GM19043 (cell line): ENCODE measurements at regions not wholly inside any gene's neighbourhood (a gene's known extent, or its start where the extent isn't known, plus 50 kb on each side); places are given as distances from the start of the nearest gene placed in this dataset.

Source experiments
- ATAC-seq: cut with Tn5 transposase; IDR thresholded peaks from one replicate; pipeline ENCODE4 v1.9.1; 2021; ENCODE audit warnings: low read depth; ENCODE audit not compliant: unreplicated experiment

DNA sequence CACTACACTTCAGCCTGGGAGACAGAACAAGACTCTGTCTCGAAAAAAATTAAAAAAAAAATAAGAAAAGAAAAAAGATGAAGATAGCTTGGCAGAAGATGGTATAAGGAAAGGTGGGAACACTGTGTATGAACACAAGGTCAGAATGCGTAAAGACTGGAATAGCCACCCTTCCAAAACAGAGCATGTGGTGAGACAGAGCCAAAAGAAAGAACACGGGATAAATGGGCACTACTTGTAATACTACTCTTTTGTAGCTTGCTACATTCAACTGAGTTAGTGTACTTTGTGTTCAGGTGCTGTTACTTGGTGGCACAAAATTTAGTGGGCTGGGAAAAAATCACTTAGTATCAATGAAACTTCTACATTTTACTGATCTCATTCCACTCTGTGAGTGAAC, 628.6 kb upstream of the KIRREL3 start:
- no peak for ATAC-seq

DNA sequence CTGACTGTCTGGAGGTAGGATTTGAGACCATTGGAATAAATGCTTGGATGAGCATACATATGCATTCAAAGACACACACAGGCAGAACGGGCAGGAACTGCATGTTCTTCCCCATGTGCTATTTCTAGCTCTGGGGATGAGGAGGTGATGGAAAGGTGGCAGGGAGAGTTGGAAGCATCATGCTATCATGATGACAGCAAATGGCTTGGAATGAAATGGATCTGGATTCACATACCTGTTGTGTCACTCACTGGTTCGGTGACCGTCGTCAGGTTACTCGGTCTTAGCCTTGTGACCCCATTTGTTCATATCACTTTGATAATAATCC, 627.9 kb upstream of the KIRREL3 start:
- ATAC-seq = no peak

DNA sequence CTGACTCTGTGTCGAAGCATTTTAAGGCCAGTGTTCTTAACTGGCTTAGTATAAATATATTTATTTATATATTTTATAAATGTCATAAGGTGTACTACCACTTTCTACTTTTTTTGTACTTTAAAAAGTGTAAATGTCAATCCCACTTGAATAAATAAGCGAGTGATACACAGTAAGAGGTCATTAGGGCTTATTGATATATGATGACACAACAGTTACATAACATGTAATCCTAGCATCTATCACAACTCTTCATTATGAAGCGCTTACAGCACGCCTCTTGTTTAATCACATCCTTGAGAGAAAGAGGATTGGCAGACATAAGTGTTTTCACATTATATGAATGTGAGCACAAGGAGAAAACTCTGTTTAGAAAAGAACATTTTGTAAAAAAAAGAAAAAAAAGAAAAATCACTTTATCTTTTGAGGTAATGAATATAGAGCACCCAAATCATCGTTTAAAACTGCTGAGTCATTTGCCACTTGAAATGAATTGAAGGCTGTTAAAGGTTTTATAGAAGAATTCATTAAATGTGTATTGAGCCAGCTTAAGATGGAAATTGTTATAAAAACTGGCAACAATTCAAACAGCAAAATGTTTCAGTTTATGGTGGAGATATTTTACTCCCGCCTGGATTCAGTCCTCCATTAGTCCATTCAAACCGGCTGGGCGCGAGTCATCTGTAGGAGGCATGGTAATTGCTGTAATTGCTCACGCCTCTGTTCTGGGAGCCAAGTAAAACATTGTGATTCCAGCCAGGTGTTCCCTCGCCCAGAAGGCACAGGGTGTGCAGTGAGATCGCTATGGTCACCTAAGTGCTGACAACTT, 627.3 kb upstream of the KIRREL3 start:
- no peak for ATAC-seq

DNA sequence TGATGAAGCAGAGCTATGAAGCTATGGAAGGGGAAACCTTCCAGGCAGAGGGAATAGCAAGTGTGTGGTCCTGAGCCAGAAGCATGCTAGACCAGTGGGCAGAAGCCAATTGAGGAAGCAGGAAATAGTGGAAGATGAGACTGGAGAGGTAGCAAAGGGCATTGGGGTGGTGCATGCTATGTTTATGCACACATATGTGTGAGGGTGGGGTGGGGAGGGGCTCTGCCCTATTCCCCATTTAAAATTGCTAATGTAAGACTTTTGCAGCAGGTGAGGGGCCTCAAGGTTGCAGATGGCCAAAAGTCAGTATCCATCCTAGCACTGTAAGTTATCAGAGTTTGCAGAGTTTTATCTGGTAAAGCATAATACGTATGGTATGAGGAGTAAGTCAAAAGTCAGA, 626.6 kb upstream of the KIRREL3 start:
- no peak for ATAC-seq

DNA sequence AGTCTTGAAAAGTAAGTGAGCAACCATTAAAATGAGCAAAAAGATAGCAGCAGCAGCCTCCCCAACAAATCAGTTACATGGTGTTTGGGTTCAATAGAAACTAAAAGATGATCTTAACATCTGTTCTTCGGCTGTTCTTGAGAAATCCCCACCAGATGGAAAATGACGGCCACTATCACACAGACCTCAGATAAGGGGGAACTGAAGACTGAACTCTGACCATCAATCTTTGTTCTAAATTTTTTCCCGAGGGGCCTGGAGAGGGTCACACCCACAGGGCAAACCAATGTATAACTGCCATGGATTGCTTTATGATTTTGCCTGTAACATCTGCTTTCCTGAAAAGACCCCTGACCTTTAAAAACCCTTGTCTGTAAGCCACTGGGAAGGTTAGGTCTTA, 624.8 kb upstream of the KIRREL3 start:
- ATAC-seq = no peak

DNA sequence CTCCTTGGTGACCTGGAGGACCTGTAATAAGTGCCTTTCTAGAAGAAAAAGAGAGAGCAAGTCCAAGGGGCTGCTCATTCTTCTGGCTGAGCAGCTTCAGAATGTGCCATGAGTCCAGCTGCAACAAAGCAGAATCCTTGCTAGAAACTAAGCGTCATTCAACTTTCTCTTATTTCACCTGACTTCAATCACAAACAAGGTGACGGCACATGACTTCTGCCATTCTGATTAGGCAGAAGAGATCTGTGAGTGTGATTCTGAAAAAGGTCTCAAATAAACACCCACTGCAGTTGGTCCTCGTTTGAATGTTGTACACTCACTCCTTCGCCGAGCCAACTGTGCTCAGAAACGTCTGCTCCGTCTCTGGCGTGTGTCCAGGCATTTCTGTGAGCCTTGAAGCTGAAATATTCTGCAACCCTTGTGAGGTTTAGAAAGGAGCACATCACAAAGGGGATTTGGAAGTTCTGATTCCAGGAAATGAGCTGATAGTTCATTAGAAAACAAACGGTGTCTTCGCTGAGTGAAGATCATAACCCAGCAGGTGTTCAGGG, 623.8 kb upstream of the KIRREL3 start:
- no peak for ATAC-seq

DNA sequence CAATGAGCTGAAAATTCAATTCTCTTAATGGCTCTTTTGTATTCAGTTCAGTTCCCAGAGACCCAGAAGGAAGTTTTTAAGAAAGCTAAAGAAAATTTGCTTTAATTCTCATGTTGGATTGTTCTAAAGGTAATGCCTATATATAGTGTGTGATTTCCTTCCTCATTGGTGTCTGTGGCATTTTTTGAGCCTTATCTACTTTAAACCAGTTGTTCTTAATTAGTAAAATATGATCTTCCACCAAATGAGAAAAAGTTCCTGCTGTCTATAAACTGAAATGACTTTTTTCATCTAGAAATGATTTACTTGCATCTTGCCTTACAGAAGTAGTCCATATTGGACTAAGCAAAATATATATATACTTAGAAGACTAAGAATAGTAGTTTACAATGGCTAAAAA, 622.1 kb upstream of the KIRREL3 start:
- no peak for ATAC-seq

DNA sequence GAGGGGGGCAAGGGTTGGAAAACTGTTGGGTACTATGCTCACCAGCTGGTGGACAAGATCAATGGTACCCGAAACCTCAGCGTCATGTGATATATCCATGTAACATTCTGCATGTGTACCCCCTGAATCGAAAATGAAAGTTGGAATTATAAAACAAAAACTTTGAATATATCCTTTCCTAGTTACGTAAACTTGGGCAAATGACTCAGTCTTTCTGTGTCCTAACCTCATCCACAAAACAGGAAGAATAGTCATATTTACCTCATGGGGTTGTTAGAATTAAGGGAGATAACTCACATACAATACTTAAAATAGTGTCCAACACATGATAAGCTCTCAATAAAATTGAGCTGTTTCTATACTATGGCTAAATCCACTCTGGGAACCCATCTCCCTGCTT, 620.1 kb upstream of the KIRREL3 start:
- ATAC-seq = no peak

DNA sequence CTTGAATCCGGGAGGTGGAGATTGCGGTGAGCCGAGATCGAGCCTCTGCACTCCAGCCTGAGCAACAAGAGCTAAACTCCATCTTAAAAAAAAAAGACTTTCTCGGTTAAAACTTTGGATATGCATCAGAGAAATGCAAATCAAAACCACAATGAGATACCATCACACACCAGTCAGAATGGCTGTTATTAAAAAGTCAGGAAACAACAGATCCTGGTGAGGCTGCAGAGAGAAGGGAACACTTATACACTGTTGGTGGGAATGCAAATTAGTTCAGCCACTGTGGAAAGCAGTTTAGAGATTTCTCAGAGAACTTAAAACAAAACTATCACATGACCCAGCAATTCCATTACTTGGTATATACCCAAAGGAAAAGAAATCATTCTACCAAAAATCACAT, 619.4 kb upstream of the KIRREL3 start:
- no peak for ATAC-seq

DNA sequence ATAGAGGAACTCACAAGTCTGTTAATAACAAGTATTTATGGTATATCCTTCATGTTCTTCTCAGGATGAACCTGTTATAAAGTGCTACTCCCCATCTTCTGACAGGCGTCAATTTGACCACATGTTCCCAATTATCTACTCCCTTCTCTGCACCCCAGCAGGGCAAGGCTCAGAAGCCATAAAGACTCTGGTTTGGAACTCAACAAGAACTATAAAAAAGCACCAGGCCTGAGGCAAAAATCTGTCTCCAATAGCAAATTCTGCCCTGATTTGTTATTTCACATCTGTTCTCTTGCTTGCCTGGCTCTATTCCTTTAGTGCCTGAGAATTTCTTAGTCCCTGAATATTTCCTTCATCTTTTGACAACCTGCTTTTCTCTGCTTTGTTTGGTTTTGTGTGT, 618.2 kb upstream of the KIRREL3 start:
- no peak for ATAC-seq

DNA sequence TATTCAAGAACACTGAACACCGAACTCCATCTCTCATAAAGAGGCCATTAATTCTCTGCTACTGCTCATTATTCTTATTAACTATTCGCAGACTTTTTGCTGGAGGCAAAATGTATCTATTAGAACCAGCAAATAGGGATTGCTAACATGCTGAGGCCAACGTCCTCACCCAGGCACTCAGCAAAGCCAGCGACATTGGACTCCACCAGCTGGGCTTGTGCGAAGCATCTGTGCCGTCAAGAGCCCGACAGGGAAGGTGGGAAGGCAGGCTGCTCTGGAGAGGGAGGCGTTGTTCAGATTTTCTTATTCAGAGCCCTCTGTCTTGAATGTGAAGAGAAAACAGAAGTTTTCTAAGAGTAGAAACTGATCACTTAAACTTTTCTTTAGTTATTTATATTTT, 615.6 kb upstream of the KIRREL3 start:
- no peak for ATAC-seq

DNA sequence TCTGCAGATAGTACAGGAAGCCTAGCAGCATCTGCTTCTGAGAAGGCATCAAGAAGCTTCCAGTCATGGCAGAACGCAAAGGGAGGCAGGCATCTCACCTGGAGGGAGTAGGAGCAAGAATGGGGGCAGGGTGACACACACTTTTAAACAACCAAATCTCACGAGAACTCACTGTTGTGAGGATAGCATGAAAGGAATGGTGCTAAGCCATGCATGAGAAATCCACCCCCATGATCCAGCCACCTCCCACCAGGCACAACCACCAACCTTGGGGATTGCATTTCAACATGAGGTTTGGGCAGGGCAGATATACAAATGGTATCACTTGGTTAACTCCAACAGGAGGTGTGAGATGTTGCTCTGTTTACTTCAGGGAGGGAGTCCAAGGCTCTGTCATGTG, 612.0 kb upstream of the KIRREL3 start:
- no peak for ATAC-seq

DNA sequence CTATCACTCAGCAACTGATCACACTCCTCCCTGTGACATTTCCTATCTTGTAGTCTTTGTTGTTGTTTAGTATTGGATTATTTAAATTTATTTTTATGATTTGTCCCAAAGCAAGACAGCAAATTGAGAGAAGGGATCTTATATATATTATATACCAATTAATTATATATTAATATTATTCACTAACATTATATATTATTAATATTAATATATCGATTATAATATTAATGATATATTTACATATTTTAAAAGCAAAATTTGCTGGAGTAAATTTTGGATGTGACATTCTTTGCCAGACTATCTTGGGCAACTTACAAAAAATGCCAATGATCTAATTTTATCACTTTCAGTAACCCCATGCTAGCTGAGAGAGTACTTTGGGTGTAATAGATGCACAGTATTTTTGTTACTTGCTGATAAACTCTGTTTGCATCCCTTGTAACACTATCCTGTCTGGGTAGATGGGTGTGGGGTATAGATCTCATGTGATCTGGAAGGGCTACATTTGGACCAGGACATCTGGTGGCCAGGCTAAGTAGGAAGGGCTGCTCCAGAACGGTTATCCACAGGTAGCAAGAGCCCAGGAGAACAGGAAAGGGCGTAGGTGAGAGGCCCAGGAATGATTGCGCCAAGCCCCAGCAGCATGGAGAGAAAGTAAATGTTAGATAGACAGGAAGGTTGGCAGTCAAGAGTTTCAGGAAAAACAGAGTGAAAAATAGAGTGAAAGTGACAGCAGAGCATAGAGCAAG, 608.6 kb upstream of the KIRREL3 start:
- ATAC-seq = no peak

DNA sequence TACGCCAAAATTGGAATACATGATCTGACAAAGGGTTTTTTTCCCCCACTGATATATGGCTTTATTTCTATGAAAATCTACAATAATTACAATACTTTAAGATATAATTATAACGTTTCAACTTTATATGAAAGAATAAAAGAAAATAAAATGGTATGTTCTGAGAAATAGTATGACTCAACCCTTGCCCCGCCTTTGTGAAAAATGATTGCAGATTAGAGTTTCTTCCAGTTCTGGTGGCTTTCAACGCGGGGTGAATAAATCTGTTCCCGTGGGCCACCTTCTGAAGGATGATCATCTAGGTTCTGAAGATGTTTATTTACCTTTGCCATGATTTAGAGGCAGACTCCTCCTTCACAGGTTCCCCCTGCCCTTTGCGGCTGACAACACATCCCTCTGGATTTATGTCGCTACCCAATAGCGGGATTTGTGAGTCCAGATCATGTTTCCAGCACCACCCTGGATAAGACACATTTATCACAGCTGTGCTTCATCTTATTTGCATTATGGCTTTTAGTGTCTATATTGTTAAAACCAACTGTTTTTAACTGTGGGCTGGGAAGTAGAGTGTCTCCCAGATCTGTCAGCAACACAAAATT, 607.0 kb upstream of the KIRREL3 start:
- ATAC-seq = no peak

DNA sequence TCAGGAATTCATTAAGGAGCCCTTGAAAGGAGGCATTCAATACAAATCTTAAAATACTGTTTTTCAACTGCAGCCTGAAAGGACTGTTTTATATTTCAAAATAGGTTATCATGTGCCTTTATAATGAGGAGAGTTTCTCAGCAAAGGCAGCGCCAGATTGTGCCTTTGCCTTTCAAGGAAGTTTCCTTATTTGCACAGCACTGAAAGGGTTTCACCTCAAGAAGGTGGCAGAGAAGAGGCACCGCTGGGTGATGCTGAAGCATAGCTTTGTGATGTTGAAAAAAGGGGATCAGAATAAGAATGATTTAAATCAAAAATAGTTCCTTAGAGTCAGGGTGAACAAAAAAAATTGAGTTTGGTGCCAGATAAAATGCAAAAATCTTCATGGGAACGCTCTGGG, 601.0 kb upstream of the KIRREL3 start:
- no peak for ATAC-seq

DNA sequence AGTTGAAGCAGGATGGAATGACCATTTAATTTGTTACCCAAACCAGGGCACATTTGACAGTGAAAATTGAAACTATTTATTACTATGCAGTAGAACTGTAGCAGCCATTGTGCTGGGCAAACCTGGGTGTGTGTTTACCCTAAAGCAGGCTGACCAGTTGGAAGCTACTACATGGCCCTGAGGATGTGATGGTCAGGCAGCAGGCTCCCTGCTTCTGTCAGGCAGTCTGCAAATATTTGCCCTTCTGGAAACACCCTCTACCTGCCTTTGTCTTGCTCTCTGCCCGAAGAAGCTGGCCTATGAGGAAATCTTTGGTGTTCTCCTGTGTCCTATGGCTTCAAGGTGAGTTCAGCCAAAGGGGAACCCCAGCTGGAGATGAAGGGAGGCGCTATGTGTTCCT, 600.1 kb upstream of the KIRREL3 start:
- ATAC-seq = no peak

DNA sequence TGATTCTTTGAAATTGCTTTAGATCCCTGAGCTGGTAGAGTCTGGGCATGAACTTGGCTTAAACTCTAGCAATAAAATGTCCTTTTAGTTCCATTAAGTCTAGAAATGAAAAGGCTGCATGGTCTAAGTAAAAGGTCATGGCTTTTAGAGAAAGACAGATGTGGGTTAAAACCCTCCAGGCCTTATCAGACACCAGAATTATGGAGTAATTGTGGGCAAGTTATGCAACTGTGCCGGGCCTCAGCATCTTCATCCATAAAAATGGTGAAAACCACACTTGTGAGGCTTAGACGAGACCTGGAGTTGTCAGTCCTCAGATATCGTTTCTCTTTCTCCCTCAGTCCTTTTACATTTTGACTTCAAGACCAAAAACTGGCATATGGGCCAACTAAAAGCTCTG, 597.9 kb upstream of the KIRREL3 start:
- ATAC-seq = no peak

DNA sequence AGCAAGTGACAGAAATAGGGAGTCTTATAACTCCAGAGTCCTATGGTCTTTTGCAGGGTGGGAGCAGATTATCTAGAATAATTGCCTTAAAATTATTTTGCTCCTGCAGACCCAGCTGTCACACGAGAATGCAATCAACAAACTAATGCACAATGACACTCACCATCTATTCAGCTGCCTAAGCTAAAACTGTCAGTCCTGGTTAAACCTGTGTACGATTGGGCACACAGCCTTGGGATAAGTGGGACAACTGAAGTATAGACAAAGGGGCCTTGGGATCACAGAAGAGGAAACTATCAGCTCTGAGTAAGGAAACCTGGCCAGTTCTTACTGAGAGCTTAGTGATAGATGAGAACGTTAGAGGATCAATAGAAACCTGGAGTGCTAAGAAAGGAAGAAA, 595.9 kb upstream of the KIRREL3 start:
- ATAC-seq = no peak

DNA sequence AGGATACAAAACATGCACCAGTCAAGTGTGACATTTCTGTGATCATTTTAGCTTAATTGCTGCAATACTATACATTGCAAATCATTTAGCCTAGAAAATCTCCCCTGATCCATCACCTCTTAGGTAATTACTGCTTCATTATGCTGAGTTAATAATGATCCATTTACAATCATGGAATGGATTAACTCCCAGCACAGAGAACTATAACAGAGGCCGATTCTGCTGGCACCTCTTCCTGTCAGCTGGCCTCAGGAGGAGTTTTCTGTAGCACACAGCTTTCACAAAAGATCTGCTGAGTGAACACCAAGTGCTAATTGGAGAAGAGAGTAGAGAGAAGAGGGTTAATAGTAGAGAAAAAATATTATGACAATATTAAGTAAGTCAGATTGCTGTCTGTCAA, 591.8 kb upstream of the KIRREL3 start:
- no peak for ATAC-seq

DNA sequence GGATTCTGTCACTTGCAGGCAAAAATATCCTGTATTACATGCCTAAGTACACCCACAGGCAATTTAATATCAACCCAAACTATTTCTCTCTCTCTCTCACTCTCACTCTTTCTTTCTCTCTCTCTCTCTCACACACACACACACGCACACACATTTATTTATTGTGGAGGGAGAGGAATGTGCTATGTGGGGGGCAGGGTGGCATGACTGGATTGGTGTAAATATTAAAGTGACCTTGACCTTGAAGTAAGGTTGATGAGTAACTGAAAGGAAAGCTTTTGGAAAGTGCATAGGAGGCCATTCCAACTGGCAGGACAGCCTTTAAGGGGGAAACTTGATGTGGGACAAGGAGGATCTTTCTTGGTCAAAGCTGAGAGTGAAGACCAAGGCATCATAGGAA, 589.7 kb upstream of the KIRREL3 start:
- no peak for ATAC-seq

DNA sequence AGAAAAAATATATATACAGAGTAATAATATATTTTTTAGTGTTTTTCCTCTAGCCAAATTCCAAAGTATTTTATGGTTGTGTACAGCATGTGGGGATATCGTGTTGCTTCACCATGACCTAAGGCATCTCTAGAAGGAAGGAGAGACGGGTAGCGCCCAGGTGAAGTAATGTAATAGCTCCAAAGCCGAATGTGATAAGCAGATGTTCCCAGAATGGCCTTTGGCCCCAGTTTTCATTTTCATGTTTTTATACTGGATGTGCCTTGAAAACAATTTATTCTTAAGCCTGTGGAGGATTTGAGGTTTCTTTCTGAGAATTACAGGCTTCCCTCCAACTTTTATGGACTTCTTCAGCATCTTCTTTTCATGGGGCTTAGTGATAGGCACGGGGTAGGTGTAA, 587.9 kb upstream of the KIRREL3 start:
- no peak for ATAC-seq

DNA sequence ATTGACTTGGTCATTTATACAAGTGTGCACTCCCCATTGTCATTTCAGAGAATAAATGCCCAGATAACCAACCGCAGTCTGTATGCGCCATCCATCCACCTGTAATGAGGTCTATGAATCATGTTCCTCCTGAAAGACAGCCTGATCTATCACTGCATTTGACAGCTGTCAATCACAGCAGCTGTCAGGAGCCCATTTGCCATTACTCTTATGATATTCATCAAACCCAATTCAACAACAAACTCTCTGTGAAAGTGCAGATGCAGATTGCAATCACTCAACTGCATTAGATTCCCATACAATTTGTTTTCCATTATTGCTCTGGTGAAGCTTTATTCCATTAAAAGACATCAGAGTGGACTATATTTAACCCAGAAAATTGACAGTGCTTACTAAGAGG, 586.9 kb upstream of the KIRREL3 start:
- ATAC-seq = no peak
